Activated T-helper 2 cell treated with anti-CD3 and anti-CD28 coated beads, Interferon-gamma antibody, Interleukin-2, Interleukin-4, amounts not matched to agents 10 μg/mL and 5 μg/mL and 100 μg/mL, durations not matched to agents 14 hours and 24 hours and 36 hours (primary cell): ENCODE measurements at regions not wholly inside any gene's neighbourhood (a gene's known extent, or its start where the extent isn't known, plus 50 kb on each side); places are given as distances from the start of the nearest gene placed in this dataset.

Experiments used
- DNase-seq: peaks from one replicate; pipeline ENCODE4 v3.0.0; 2021; ENCODE audit warnings: low spot score
- H3K27ac Mint-ChIP-seq: one replicate; pipeline ENCODE4 v1.8.0; 2021; ENCODE audit warnings: mixed read lengths
- H3K27me3 Mint-ChIP-seq: one replicate; pipeline ENCODE4 v1.8.0; 2021; ENCODE audit warnings: low read depth, mixed read lengths
- H3K36me3 Mint-ChIP-seq: one replicate; pipeline ENCODE4 v1.8.0; 2021; ENCODE audit warnings: low read depth, mixed read lengths
- H3K4me1 Mint-ChIP-seq: one replicate; pipeline ENCODE4 v1.8.0; 2021; ENCODE audit warnings: low read depth, mixed read lengths
- H3K4me3 Mint-ChIP-seq: one replicate; pipeline ENCODE4 v1.8.0; 2021; ENCODE audit warnings: low read depth, mild to moderate bottlenecking, moderate library complexity, mixed read lengths
- H3K9me3 Mint-ChIP-seq: one replicate; pipeline ENCODE4 v1.8.0; 2021; ENCODE audit warnings: mixed read lengths
- intact Hi-C: fragments of 100-400 bp; cut with micrococcal nuclease; formaldehyde crosslinking; loops from one replicate; pipeline ENCODE4 v1.15.1; 2023

DNA sequence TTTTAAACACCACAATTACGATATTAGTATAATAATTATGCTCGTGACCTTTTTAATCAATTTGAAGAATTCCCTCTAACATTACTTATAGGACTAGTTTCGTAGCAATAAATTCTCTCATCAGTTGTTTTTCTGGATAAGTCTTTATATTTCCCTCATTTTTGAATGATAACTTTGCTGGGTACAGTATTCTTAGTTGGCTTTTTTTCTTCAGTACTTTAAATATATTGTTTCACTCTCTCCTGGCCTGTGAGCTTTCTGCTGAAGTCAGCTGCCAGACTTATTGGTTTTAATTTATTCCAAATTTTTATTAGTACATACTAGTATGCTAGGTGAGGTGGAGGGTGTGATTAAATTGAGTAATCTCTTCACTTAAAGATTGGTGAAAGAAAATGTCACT lies 123.8 kb upstream of the CNTNAP5 start:
- Mint-ChIP-seq H3K4me3 (no peak overlapping the region), H3K36me3 (no peaks in the 10 kb centered on the region), H3K27me3 (no peaks in the 10 kb centered on the region), H3K9me3 (peaks cover 38% of the 10 kb centered on the region), H3K27ac (no peak overlapping the region), H3K4me1 (no peaks in the 10 kb centered on the region)
- no peak for DNase-seq
- intact Hi-C loops, result no loop called here

DNA sequence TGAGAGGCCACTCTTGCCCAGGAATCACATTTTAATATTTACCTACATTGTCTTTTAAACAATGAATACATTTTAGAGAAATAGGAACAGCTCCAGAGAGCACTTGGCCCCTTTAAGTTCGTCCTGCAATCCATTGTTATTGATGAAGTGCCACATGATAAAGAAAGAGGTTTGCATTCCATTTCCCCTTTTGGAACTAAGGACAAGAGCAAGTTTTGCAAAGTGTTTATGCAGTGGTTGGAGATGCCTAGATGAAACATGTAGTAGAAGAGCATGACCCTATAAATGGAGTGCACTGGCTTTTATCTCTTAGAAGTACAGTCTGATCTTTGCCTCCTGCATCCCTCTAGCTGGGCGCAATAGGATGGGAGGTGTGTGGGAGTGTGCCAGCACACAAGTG lies 118.7 kb upstream of the CNTNAP5 start:
- intact Hi-C loops, result no loop called here
- Mint-ChIP-seq H3K36me3 (no peaks in the 10 kb centered on the region), H3K27ac (no peak overlapping the region), H3K4me3 (no peak overlapping the region), H3K4me1 (no peaks in the 10 kb centered on the region), H3K9me3 (peaks cover 20% of the 10 kb centered on the region), H3K27me3 (no peaks in the 10 kb centered on the region)
- no peak for DNase-seq

DNA sequence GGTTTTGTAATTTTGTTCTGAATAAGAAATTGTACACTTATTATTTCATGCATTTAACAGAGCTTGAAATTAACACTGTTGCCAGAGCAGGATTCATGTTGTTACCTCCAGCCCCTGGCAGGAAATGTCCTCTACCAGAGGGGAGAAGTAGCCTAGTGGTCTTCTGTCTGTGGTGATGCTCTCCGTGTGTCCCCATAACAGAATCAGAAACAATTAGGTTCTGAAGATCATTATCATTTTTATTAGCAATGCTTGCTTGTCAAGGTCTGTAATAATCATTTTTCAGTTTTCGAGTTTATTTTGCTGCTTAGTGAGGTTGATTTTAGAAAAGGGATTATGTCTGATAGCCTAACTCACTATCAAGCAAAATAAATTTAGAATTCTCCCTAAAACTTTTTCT lies 116.6 kb upstream of the CNTNAP5 start:
- Mint-ChIP-seq H3K36me3 (no peaks in the 10 kb centered on the region), H3K27me3 (no peaks in the 10 kb centered on the region), H3K9me3 (peaks cover 16% of the 10 kb centered on the region), H3K4me1 (no peaks in the 10 kb centered on the region), H3K4me3 (no peak overlapping the region), H3K27ac (no peak overlapping the region)
- DNase-seq, result no peak
- intact Hi-C loops, result no loop called here

DNA sequence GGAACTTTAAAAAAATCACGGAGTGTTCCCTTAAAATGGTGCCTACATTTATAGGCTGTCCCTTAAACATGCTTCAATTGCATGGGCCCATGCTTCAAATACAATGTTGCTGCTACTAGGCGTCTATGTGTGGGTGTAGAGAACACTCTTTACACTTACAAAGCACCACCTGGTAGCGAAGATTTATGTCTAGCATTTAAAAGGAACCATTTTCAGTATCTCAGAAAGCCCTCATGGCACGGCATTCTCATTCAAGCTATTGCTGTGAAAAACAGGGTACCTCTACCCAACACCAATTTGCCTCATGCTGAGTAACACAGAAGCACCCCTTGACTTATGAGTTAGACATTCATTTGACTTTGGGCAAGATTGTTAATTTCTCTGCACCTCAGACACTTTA lies 112.9 kb upstream of the CNTNAP5 start:
- Mint-ChIP-seq H3K27me3 (no peaks in the 10 kb centered on the region), H3K9me3 (peaks cover 4% of the 10 kb centered on the region), H3K4me3 (no peak overlapping the region), H3K4me1 (no peaks in the 10 kb centered on the region), H3K36me3 (no peaks in the 10 kb centered on the region), H3K27ac (no peak overlapping the region)
- intact Hi-C loops, result no loop called here
- DNase-seq, result no peak

DNA sequence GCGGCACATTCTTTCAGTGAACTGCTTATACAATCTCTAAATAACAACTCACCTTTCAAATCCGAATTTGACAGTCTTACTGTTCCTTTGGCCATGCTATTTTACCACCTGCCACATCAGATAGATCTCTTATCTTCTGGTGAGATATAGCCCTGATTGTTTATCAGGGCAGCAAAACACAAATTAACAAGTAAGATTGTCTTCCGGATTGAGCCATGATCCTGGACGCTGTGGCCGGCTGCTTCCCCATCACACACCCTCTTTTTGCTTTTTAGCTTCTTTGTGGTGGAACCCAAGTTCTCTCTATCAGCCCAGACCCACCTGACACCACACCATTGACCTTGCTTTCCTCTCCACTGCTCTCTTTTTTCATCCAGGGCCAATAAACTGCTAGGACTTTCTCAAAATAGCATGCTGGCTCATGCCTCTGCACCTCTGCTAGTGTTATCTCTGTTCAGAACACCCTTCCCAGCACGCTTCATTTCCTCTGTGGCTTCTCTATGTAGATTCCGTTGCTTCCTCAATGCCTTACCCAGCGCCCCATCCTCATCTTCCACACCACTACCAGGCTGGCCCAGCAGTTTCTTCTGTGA lies 111.8 kb upstream of the CNTNAP5 start:
- Mint-ChIP-seq H3K4me3 (no peak overlapping the region), H3K27me3 (no peaks in the 10 kb centered on the region), H3K27ac (no peak overlapping the region), H3K9me3 (peaks cover 4% of the 10 kb centered on the region), H3K4me1 (no peaks in the 10 kb centered on the region), H3K36me3 (no peaks in the 10 kb centered on the region)
- no peak for DNase-seq
- intact Hi-C loops, result no loop called here

DNA sequence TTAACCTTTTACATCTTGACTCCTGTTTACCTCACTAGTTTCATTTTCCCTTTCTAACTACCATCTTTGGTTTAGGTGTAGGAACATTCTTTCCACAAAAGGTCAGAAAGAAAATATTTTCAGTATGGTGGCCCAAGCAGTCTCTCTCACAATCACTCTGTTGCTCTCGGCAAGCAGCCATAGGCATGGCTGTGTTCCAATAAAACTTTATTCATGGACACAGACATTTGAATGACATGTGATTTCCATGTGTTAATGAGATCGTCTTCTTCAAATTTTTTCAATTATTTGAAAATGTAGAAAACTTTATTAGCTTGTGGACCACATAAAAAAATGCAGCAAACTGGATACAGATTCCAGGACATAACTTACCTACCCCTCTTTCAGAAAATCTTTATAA lies 109.7 kb upstream of the CNTNAP5 start:
- Mint-ChIP-seq H3K9me3 (peaks cover 4% of the 10 kb centered on the region), H3K36me3 (no peaks in the 10 kb centered on the region), H3K4me3 (no peak overlapping the region), H3K27ac (no peak overlapping the region), H3K27me3 (no peaks in the 10 kb centered on the region), H3K4me1 (no peaks in the 10 kb centered on the region)
- intact Hi-C loops, result no loop called here
- DNase-seq, result no peak

DNA sequence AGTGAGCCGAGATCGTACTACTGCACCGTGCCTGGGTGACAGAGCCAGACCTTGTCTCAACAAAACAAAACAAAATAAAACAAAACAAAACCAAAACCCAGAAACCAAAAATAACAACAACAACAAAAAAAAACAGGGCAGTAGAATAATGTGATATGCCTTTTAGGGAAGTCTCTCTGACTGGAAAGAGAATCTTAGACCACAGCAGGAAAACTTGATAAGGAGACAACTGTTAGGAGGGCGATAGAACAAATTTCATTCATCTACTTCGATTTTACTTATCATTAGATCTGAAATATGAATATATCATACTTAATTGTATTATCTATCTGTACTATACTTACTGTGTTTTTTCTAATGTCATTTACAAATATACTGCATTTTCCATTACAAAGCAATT lies 109.0 kb upstream of the CNTNAP5 start:
- no peak overlapping the region for H3K27ac Mint-ChIP-seq
- no peaks in the 10 kb centered on the region for H3K36me3 Mint-ChIP-seq
- H3K4me1 Mint-ChIP-seq, result no peaks in the 10 kb centered on the region

DNA sequence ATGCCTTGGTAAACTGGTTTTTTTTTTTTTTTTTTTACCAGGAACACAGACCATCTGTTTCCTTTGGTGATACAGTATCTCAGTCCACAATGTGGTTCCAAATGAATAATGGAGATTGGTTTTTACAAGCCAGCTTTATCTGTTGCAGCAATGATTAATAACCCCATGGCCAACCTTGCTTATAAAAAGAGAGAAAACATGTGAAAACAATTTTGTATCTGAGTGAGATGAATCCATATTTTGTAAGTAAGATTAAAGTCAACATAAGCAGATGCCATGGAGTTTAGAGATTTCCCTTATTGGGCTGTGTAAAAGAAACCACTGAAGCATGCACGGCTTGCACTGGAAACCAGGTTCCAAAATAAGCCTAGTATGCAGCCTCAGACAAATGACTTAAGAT lies 108.6 kb upstream of the CNTNAP5 start:
- no peak overlapping the region for H3K4me3 Mint-ChIP-seq
- peaks cover 4% of the 10 kb centered on the region for H3K9me3 Mint-ChIP-seq
- no peaks in the 10 kb centered on the region for H3K27me3 Mint-ChIP-seq
- no peaks in the 10 kb centered on the region for H3K36me3 Mint-ChIP-seq
- H3K4me1 Mint-ChIP-seq, result no peaks in the 10 kb centered on the region
- no peak for DNase-seq
- intact Hi-C loops, result no loop called here
- no peak overlapping the region for H3K27ac Mint-ChIP-seq

More for the DNA sequence above, 109.0 kb upstream of the CNTNAP5 start:
- intact Hi-C loops, result no loop called here
- Mint-ChIP-seq H3K27me3 (no peaks in the 10 kb centered on the region), H3K9me3 (peaks cover 4% of the 10 kb centered on the region), H3K4me3 (no peak overlapping the region)
- no peak for DNase-seq

DNA sequence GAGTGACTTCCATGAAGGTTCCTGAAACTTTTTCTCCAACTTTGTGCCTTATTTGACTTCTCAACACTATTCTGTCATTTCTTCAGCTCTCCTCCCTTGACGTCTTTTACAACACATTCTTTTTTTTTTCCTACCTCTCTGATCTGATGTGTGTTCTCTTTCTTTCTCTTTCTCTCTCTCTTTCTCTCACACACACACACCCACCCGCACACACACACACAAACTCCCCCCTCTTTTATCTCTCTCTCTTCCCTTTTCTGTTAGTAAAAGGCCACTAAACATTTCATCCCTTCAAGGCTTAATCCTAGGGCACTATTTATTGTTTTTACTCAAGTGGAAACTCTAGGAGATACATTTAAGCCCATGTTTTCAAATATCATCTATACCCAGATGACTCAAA lies 107.8 kb upstream of the CNTNAP5 start:
- no peaks in the 10 kb centered on the region for H3K36me3 Mint-ChIP-seq
- no peak overlapping the region for H3K27ac Mint-ChIP-seq
- intact Hi-C loops, result no loop called here
- no peaks in the 10 kb centered on the region for H3K27me3 Mint-ChIP-seq
- H3K4me3 Mint-ChIP-seq, result no peak overlapping the region
- DNase-seq, result no peak
- H3K9me3 Mint-ChIP-seq, result peaks cover 10% of the 10 kb centered on the region
- no peaks in the 10 kb centered on the region for H3K4me1 Mint-ChIP-seq

DNA sequence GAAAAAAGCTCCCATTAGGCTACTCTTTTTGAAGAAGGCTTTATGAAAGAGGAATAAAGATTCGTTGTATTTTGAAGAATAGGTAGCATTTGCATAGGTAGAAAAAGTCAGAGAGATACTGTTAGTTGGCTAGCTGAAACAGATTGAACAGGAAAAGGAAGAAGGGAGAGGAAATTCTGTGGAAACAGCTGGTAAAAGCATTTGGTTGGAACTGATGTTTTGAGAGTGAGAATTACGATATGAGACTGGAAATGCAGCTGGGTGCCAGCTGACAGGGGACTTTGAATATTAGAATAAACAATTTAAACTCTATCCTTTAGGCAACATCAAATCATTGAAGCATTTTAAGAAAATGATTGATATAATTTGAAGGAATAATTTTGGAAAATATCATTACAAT lies 96.7 kb upstream of the CNTNAP5 start:
- no peak overlapping the region for H3K4me3 Mint-ChIP-seq
- intact Hi-C loops, result no loop called here
- no peaks in the 10 kb centered on the region for H3K36me3 Mint-ChIP-seq
- peaks cover 23% of the 10 kb centered on the region for H3K9me3 Mint-ChIP-seq
- H3K27me3 Mint-ChIP-seq, result no peaks in the 10 kb centered on the region
- no peak for DNase-seq
- H3K4me1 Mint-ChIP-seq, result no peaks in the 10 kb centered on the region
- no peak overlapping the region for H3K27ac Mint-ChIP-seq

DNA sequence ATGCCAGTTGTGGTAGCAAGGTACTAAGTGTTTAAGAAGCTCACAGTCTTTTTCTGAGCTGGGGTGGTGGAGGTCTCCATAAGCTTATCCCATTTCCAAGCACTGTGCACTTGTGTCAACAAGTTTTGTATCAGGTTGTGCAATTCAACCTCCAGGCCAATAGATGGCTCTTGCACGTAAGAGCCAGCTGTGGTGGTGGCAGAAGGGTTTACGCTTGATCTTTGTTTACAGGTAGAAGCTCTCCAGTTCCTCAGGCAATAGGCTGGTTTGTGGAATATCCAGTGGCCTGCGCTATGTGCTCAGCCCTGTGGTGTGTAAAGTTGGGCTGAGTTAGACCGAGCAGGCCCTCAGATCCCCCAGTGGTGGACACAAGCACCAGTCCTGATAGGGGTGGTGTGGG lies 89.7 kb upstream of the CNTNAP5 start:
- Mint-ChIP-seq H3K4me3 (no peak overlapping the region), H3K9me3 (peaks cover 30% of the 10 kb centered on the region), H3K27ac (no peak overlapping the region), H3K36me3 (no peaks in the 10 kb centered on the region), H3K27me3 (no peaks in the 10 kb centered on the region), H3K4me1 (no peaks in the 10 kb centered on the region)
- DNase-seq, result no peak
- intact Hi-C loops, result no loop called here

DNA sequence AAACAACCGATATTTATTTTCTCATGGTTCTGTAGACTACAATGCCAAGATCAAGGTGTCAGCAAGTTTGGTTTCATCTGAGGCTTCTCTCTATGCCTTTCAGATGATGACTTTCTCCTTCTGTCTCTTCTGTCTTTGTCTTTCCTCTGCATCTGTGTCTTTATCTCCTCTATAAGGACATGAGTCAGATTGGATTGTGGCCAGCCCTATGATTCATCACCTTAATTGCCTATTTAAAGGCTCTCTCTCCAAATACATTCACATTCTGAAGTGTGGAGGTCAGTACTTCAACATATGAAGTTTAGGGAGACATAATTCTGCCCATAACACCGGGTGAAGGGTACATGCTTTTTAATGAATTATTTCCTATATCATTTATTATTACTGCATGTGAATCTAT lies 71.2 kb upstream of the CNTNAP5 start:
- H3K27ac Mint-ChIP-seq, result no peak overlapping the region
- H3K27me3 Mint-ChIP-seq, result no peaks in the 10 kb centered on the region
- H3K9me3 Mint-ChIP-seq, result peaks cover 22% of the 10 kb centered on the region
- H3K36me3 Mint-ChIP-seq, result no peaks in the 10 kb centered on the region
- no peak overlapping the region for H3K4me3 Mint-ChIP-seq
- H3K4me1 Mint-ChIP-seq, result no peaks in the 10 kb centered on the region
- intact Hi-C loops, result no loop called here
- no peak for DNase-seq

DNA sequence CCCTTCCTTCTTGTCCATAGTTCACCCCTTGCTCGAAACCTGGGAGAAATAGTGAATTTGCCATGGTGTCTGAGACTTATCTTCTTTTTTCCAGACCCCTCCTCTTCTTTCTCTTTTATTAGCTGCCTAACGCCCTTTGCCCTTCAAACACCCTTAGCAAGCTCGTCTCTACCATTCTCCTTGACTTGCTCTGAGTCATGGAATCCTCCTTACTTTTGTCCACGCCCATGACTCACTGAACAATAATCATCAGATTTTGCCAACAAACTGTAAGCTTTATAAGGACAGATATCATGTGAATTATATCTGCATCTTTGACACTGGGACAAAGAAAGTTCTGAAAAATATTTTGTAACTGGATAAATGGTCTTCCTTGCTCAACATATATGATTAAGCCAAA lies 67.1 kb upstream of the CNTNAP5 start:
- no peak overlapping the region for H3K4me3 Mint-ChIP-seq
- no peaks in the 10 kb centered on the region for H3K4me1 Mint-ChIP-seq
- H3K27ac Mint-ChIP-seq, result no peak overlapping the region
- no peaks in the 10 kb centered on the region for H3K27me3 Mint-ChIP-seq
- no peak for DNase-seq
- peaks cover 31% of the 10 kb centered on the region for H3K9me3 Mint-ChIP-seq
- intact Hi-C loops, result no loop called here
- no peaks in the 10 kb centered on the region for H3K36me3 Mint-ChIP-seq

DNA sequence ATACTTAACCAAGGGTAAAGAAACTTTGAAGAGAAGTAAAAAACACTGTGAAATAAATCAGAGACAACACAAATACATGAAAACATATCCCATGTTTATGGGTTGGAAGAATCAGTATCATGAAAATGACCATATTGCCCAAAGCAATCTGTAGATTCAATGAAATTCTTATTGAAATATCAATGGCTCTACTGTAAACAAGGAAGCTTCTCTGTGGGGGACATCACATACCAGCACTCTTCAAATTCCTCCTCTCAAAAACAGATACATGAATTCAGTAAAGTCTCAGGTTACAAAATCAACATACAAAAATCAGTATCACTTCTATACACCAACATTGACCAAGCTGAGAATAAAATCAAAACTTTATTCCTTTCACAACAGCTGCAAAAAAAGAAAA lies 63.5 kb upstream of the CNTNAP5 start:
- intact Hi-C loops, result no loop called here
- Mint-ChIP-seq H3K27me3 (no peaks in the 10 kb centered on the region), H3K9me3 (peaks cover 33% of the 10 kb centered on the region), H3K27ac (no peak overlapping the region), H3K36me3 (no peaks in the 10 kb centered on the region), H3K4me3 (no peak overlapping the region), H3K4me1 (no peaks in the 10 kb centered on the region)
- no peak for DNase-seq
